ENCODE measurements at regions not wholly inside any gene's neighbourhood (a gene's known extent, or its start where the extent isn't known, plus 50 kb on each side); places are given as distances from the start of the nearest gene placed in this dataset.

DNA sequence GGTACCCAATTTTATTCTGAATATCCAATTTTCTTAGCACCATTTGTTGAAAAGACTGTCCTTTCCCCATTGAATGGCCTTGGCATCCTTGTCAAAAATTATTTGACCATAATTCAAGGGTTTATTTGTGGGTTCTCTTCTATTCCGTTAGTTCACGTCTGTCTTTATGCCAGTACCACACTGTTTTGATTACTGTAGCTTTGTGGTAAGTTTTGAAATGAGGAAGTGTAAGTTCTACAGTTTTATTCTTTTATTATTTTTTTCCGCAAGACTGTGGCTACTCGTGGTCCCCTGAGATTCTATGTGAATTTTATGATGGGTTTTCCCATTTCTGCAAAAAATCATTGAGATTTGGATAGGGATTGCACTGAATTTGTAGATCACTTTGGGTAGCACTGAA is 402.6 kb downstream of the PLK2 start:
- DNase-seq: no peak

DNA sequence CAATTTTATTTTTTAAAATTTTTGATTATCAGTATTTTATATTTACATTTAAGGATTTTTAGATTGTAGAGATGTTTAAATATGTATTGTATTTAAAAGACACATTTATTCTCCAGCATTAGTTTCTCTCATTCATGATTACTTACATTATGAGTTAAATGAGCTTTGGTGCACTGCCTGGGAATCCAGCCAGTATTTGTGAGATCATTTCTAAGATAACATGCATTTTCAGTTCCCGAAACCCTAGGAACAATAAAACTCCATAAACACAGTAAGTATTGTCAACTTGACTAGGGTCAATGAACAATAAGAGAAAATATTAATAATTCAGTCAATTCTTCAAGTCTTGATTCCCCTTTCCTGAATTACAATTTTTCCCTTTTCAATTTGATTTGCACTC is 403.3 kb downstream of the PLK2 start:
- DNase-seq: no peak

DNA sequence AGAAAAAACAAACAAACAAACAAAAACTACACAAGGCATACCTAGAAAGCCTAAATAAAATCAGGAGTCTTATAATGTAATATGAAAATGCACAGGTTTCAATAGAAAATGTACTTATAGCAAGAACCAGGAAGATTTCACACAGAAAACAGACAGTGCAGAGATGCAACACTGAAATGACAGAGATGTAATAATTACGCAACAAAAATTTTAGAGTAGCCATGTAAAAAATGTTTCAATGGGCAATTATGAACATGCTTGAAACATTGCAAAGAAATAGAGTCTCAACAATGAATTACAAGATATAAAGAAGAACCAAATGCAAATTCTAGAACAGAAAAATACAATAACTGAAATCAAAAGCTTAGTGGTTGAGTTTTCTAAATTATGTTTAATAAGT is 405.9 kb downstream of the PLK2 start:
- no peak for DNase-seq

DNA sequence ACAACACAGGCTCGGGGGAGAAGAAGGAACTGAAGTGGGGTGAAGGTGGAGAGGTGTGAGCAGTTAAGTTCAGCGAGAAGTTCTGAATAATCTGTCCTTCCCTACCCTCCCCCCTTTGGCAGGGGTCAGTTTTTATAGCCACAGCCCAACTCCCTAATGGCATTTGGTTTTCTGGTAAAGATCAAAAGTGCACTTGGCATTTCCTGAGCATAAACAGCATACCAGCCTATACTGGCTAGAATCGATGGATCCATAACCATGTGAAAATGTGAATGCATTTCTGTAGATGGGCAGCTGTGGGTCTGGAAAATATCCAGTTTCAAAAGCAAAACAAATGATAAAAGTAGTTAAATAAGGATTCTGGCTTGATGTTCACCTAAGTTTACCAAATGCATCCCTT is 410.9 kb downstream of the PLK2 start:
- DNase-seq: no peak

DNA sequence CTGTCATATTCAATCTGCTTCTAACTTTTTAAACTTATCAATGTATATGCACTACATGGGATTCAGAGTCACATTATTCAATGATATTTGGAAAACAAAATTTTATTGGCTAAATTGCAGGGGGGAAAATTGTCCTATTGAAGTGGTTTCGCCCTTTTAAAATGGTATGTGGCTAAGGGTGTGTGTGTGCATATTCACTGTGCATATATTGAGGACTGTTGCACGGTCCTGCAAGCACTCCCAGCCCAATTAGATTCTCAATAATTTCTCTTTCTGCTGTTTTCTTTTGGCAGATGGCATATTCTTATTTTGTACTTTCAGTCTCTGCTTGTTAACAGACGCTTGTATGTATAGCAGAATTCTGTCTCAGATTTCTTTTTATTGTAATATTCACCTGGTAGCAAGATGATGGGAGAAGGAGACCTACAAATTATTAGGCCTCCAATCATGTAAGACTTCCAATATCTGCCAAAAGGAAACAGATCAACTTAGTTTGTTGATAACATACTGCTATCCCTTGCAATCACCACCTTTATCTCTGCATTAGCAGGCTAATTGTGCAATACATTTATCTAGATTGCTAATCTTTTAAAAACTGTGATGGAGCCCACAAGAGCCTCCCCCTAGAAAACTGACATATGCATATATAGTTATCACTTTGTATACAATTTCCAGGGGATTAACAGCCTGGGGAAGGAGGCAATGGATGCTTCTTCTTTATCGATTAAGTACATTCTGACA is 411.5 kb downstream of the PLK2 start:
- no peak for DNase-seq

DNA sequence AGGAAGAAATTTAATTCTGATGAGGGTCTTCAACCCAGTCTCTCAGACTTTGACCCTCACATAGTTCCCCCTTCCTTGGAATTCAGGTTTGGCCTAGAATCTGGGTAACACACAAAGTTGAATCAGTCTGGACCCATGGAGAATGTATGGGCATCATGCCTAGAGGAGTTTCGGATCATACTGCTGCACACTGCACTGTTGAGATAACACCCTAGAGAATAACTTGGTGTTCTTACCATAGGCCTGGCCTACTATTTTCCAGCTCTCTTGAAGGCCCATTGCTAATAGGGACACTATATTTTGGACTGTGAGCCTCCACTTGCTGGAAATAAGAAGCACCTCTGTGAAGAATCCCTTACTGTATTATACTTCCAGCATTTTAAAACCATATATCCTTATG is 413.5 kb downstream of the PLK2 start:
- DNase-seq: no peak

DNA sequence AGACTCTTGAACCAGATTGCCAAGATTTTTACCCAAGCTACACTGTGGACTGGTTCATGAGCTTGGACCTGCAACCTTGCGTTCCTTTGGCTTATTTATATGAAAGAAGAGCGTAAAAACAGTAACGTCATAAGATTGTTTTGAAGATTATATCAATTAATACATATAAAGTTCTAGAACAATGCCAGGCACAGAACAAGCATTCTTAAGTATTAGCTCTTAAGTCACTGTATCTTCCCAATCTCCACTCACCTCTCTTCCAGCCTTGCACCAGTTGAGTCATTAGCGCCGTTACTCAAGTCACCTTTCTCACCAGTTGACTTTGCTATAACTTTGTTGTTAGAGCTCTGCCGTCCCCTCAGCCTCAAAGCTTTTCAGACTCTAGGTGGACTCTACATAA is 415.7 kb downstream of the PLK2 start:
- no peak for DNase-seq

DNA sequence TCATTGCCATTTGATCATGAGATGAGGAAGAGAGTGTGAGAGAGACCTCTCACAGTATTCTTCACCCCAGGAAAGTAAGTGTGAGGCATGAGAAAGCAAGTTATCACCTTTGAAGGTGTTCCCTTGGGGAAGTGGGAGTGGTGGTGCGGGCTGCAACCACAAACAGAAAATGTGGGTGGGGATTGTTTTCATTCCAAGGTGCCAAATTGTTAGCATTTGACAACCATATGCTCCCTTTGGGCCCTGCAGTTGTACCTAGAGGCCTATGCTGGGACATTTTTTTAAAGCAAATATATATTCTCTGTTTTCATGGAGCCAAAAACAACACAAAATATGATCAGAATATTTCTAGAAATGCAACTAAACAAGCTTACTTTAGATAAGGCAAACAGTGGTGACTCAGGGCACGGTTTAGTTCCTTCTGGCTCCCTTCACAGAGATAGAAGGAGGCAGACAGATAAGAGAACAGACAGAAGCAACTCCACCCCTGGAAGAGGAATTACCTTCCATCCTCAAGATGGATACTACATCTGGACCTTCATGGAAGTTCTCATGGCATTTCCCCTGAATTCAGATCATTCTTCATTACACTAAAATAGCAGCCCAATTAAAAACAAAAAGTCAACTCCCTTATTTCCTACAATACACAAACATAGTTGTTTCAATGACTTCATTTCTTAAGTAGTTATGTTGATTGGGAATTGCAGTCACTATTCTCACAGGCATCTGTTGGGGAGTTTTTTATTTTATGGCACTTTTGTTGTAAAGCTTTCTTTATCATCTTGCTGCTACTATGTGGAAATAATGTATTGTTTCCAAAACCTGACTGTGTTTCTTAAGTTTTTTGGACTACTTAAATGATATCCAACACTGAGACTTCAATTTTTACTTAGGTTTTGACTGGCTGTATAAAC is 416.6 kb downstream of the PLK2 start:
- DNase-seq: no peak

DNA sequence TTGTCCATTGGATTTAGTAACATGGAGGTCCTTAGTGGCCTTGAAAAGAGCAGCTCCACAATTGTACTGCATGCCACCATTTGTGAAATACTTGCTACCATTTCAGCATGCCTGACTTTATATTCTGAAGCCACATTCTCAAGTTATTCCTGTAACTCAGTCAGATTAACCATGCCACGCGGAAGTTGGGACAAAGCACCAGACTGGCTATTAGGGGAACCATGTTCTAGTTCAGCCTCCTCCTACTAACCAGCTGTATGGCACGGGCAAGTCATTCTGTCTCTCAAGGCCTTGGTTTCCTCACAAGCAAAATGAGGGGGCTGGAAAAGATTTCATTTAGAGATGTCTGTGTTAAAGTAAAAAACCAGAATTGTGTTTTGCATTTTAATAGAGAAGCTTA is 418.0 kb downstream of the PLK2 start:
- DNase-seq: no peak

DNA sequence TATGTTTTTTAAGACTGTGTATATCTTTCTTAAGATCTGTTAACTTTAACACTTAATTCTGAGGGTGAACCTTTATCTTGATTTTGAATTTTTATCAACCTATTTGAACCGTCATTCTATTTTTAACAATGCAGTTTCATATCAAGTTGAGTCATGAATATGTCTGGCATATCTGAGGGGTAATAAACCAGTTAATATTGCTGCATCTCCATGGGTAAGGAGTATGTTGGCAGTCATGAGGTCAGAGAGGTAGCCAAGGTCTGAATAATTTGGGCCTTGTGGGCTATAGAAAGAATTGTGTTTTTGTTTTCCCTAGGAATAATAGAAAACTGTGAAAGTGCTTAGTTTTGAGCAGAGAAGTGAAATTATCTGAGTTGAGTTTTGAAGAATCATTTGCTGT is 419.0 kb downstream of the PLK2 start:
- DNase-seq: no peak

DNA sequence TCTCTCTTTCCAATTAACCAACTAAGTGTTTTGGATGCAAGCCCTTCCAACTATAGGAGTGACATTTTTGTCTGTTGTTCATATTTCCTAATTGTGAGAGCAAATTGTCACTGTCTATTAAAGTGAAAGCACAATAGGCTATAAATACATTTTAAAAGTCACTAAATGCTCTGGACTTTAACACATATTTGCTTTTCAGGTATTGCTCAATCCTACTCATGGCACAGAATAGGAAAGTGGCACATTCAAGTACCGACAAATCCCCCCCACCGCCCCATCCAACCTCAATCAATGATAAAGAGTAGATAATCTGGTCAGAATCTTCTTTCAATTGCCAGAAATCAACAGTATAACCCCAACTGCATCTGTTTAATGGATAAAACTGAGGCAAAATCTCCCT is 419.8 kb downstream of the PLK2 start:
- DNase-seq: no peak

DNA sequence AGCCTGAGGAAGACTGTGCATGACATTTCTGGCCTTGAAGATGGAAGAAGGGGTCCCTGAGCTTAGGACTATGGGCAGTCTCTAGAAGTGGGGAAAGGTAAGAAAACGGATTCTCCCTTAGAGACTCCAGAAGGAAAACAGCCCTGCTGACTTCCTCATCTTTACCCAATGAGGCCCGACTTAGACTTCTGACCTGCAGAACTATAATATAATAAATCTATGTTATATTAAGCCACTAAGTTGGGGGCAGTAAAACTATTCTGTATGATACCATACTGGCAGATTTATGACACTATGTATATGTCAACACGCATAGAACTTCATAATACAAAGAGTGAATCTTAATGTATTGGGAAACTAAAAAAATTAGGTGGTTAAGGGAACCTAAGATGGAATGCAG is 422.0 kb downstream of the PLK2 start:
- no peak for DNase-seq

DNA sequence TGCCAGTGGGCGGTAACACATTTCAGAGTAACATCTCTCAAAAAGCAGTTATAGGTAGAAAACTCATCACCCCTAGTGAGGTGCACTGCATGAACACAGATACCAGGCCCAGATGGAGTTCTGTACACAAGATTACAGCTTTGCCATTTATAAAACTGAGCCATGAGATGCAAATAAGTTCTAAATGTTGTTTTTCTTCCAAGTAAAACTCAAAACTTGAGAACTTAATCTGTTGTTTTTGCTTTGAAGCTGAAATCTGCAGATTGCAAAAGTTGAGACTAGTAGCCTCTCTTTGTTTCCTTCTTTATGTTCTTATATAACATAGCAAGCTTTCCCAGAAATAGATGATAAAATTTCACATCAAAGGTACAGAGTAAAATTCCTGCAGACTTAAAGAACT is 434.1 kb downstream of the PLK2 start:
- DNase-seq: no peak

DNA sequence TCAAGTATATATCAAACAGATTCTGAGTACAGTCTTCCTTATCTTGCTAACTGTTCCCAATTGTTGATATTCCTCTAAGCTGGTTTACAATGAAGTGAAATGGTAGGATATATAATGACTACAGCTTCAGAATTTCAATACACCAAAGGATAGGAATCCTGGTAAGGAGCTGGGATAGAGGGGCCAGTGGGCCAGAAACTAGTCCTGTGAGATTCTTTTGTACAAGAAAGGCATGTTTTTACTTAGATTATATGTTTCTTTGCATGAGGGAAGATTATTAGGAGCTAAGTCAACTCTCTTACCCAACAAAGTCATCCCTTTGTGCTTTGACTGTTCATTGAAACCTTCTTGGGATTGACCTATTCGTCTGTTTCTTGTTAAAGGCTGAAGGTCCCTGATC is 435.7 kb downstream of the PLK2 start:
- no peak for DNase-seq

DNA sequence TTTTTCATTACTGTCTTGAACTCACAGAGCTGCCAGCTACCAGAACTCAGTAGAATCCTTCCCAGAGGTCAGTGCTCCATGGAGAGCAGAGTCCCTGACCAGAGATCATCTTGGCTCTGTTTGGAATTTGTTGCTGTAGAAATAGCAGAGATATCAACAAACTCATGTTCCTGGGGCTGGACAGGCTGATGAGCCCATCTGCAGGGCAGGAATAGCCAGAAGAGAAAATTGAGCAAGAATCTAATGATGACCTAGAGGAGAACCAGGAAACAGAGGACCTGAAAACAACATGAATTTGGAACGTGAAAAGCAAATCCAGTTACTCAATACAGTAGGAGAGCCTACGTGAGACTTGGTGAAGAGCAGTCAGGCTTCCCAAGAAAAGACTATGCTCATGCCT is 437.8 kb downstream of the PLK2 start:
- no peak for DNase-seq

DNA sequence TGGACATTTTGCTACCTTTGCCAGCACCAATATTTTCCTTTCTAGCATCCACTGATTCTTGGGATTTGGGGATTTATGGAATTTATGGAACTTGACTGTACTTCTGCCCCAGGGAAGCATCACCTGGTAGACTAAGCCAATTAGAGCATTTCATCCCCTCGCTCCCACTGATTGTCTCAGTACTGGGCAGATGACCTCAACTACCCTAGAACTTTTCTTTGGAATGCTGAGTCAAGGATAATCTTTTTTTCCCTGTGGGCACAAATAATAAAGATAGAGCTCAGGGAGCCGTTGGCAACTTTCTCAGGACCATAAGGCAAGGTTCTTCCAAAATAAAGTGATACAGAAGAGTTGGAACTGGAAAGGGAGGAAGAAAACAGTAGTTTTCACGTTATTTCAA is 438.4 kb downstream of the PLK2 start:
- DNase-seq: no peak

DNA sequence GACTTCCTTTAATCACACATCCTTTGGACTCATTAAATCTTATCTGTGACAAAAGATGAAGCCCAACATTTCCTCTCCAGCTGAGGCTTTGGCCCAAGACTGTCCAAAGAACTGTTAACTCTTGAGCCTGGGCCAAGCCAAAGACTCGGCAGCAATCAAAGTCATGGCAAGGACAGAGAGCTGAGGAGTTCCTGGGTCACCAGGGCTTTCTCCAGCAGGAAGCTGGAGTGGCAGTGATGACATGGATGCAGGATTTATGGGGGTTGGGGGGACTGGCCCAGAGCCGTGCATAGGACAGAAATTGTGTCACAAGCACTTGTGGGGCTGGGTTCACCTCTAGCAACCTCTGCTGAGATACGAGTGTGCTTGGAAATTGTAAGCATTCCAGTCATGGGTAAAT is 440.3 kb downstream of the PLK2 start:
- DNase-seq: no peak

DNA sequence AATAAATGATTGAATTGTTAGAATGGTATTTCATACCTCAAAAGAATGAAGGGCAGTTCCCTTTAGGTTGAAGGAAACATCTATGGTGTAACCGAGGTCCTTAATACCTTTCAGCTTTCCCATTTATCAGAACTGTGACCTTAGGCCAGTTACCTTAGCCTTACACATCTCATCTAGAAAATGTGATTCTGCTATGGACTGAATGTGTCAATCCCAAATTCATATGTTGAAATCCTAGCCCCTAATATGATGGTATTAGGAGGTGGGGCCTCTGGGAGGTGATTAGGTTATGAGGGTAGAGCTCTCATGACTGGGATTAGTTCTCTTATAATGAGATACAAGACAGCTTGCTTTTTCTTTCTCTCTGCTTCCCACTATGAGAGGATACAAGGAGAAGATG is 441.9 kb downstream of the PLK2 start:
- no peak for DNase-seq

DNA sequence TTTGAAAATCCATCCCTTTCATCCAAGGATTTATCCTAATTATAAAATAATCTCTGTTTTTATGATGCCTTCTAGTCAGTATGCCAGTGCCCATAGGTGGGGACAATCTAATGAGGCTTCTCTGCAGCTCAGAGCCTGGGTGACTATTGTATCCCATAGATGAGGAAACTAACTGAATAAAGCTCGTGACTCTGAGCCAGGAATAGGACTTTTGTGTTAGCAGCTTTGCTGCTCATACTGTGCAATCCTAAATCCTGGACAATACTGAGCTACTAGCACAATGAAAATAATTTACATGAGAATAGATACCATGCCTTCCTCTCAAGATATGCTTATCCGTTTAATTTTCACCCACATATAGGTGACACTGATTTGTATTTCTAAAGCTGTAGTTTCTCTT is 443.0 kb downstream of the PLK2 start:
- no peak for DNase-seq

DNA sequence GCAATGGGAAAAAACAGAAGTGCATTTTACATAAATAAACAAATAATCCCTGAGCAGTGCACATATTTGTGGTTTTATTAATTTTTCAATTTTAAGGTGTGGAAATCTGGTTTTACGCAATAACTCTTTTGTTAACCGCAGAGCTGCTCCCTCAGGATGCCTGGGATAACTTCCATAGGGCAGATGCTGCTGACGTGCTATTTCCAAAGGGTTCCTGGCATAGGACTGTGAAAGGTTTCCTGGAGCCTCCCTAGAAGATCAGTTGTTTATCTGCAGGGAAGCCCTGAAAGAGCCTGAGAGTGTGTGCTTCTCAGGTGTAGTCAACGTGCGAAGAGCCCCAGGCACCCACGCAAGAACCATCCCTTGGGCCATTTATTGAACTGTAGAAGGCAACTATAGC is 443.5 kb downstream of the PLK2 start:
- no peak for DNase-seq

DNA sequence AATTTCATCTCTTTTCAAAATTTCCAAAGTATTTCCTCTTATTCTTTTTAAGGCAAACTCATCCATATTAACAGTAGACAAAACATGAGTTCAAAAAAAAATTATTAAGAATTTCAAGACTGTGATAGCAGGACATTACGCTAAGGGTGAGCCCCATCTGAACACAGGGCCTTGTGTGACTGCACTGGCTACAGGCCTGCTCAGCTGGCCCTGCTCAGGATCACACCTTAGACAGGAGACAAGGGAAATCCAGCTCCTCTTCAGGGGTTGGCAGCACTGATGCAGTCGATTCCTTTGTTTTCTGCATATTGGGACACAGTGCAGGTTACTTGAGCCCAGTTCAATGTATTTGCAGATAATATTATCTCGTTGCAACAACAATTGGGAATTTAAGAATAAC is 444.7 kb downstream of the PLK2 start:
- no peak for DNase-seq

DNA sequence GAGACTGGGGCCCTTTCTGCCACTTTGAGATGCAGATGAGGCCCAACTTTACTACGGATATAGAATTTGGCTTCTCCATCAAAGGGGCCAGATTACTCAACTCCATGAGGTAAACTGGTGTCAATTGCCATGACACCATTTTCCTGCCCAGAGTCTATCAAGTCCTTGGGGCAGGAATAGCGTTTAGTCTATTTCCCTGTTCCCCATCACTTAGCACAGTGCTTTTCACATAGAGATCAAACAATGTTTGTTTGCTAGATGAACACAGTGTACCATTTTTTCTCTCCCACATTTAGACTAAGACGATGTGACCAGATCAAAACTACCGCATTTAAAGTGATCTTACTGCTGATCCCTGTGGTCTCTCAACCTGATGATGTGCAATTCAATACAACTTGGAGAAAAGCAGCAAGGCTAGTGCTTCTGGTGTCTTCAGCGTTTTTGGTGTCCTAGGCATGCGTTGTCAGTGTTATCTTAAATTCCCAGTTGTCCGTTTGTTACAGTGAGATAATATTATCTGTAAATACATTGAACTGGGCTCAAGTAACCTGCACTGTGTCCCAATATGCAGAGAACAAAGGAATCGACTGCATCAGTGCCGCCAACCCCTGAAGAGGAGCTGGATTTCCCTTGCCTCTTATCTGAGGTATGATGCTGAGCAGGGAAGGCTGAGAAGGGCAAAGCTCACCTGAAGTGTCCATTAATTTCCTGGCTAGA is 446.2 kb downstream of the PLK2 start:
- DNase-seq: no peak

DNA sequence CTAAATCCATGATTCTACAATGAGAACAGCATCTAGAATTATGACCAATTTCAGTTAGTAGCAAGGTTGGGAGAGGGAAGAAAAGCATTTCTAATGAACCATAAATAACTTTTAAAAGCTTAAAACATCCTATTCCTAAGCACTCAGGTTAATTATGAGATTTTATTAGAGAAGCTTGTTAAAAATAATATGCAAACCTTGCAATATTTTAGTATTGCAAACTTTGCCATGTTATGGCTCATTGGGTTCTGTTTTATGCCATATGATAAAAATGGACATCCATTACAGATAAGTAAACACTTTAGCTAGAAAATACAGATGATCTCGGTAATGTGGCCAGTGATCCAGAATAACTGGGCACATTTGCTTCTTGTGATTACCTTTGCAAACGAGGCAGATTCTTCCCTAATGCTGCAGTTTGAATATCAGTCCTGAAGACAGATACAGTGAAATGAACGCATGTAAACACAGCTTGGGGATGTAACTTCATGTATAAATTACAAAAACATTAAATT is 447.0 kb downstream of the PLK2 start:
- DNase-seq: no peak

DNA sequence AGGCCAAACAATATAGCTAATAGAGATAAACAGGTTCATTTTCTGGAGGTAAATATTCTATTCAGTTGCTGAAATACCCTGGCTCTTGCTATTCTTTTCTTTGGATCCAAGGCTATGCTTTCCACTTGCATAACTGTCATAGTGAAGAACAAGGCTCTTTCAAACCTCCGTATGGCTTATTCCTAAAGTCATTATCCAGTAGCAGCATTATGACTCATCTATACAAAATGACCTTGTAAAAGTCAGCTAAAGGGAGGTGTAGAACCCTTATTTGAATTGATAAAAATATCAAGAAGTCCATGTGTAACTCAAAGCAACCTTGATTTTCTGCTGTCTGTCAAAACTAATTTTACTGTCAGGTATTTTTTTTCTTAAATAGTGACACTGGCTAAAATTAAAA is 447.8 kb downstream of the PLK2 start:
- DNase-seq: no peak

Measured in CD4-positive, alpha-beta T cell treated with Interleukin-10 for 1 hour (primary cell).